GM23338 (cell line): ENCODE measurements at regions not wholly inside any gene's neighbourhood (a gene's known extent, or its start where the extent isn't known, plus 50 kb on each side); places are given as distances from the start of the nearest gene placed in this dataset.

Experiments used
- ATAC-seq: fragments of 200-7000 bp; cut with Tn5 transposase; 3 replicates; pipeline ENCODE4 v1.9.1; 2020
- DNase-seq: peaks from one replicate; pipeline ENCODE4 v3.0.0-alpha.2; 2015; ENCODE audit warnings: low spot score
- H2AFZ ChIP-seq: fragments of 200-600 bp; sonication (generic); 2 replicates; pipeline ENCODE4 v1.8.0; 2016; ENCODE audit warnings: antibody characterized with exemption, mild to moderate bottlenecking, moderate library complexity
- H3F3A ChIP-seq: fragments of 200-600 bp; sonication (generic); replicated peaks from 2 replicates; pipeline ENCODE4 v1.8.0; 2017; ENCODE audit warnings: antibody characterized with exemption, mixed run types, low read depth
- H3K27ac ChIP-seq: fragments of 200-600 bp; sonication (generic); 2 replicates; pipeline ENCODE4 v1.6.1; 2016; ENCODE audit warnings: low read depth
- H3K27me3 ChIP-seq: fragments of 200-600 bp; sonication (generic); 2 replicates; pipeline ENCODE4 v1.8.0; 2016; ENCODE audit warnings: mild to moderate bottlenecking, mixed run types, moderate library complexity; ENCODE audit not compliant: insufficient read depth
- H3K36me3 ChIP-seq: fragments of 200-600 bp; sonication (generic); 2 replicates; pipeline ENCODE4 v1.8.0; 2016; ENCODE audit warnings: mild to moderate bottlenecking; ENCODE audit not compliant: insufficient read depth
- H3K4me1 ChIP-seq: fragments of 200-600 bp; sonication (generic); 2 replicates; pipeline ENCODE4 v1.8.0; 2016; ENCODE audit warnings: mild to moderate bottlenecking, moderate library complexity; ENCODE audit not compliant: insufficient read depth
- H3K4me2 ChIP-seq: fragments of 200-600 bp; sonication (generic); 2 replicates; pipeline ENCODE4 v1.7.1; 2017; ENCODE audit warnings: mixed run types
- H3K4me3 ChIP-seq: fragments of 200-600 bp; sonication (generic); 2 replicates; pipeline ENCODE4 v1.6.1; 2016; ENCODE audit warnings: mixed run types
- H3K79me2 ChIP-seq: fragments of 200-600 bp; sonication (generic); replicated peaks from 2 replicates; pipeline ENCODE4 v1.8.0; 2017; ENCODE audit warnings: mild to moderate bottlenecking; ENCODE audit not compliant: insufficient read depth
- H3K9me2 ChIP-seq: fragments of 200-600 bp; sonication (generic); 2 replicates; pipeline ENCODE4 v1.8.0; 2017; ENCODE audit not compliant: insufficient read depth
- H4K20me1 ChIP-seq: fragments of 200-600 bp; sonication (generic); replicated peaks from 2 replicates; pipeline ENCODE4 v1.8.0; 2017; ENCODE audit warnings: mild to moderate bottlenecking; ENCODE audit not compliant: insufficient read depth
- H3K27ac Mint-ChIP-seq: 2 replicates; pipeline ENCODE4 v1.8.0; 2020; ENCODE audit warnings: inconsistent platforms, mild to moderate bottlenecking, moderate library complexity, mixed read lengths
- H3K27me3 Mint-ChIP-seq: 3 replicates; pipeline ENCODE4 v1.8.0; 2022; ENCODE audit warnings: low read depth, mild to moderate bottlenecking, moderate library complexity, mixed read lengths, inconsistent platforms; ENCODE audit not compliant: insufficient read depth, poor library complexity
- H3K36me3 Mint-ChIP-seq: 3 replicates; pipeline ENCODE4 v1.8.0; 2021; ENCODE audit warnings: low read depth, mild to moderate bottlenecking, inconsistent platforms, moderate library complexity, mixed read lengths
- H3K4me1 Mint-ChIP-seq: 3 replicates; pipeline ENCODE4 v1.8.0; 2020; ENCODE audit warnings: mild to moderate bottlenecking, inconsistent platforms, mixed read lengths
- H3K4me3 Mint-ChIP-seq: 3 replicates; pipeline ENCODE4 v1.8.0; 2021; ENCODE audit warnings: moderate library complexity, mild to moderate bottlenecking, inconsistent platforms, mixed read lengths
- H3K9me3 Mint-ChIP-seq: 3 replicates; pipeline ENCODE4 v1.8.0; 2020; ENCODE audit warnings: moderate library complexity, mild to moderate bottlenecking, inconsistent platforms, mixed read lengths
- CREB1 ChIP-seq: fragments of 250-450 bp; sonication (Bioruptor Pico); IDR thresholded peaks from 2 replicates; pipeline ENCODE4 v1.5.0; 2020; ENCODE audit warnings: low read depth, mild to moderate bottlenecking, moderate library complexity
- EZH2 ChIP-seq: fragments of 200-600 bp; sonication (generic); IDR thresholded peaks from one replicate; pipeline ENCODE4 v1.8.0; 2017; ENCODE audit warnings: antibody characterized with exemption, mild to moderate bottlenecking, low read depth; ENCODE audit not compliant: unreplicated experiment
- EZH2phosphoT487 ChIP-seq: fragments of 200-600 bp; sonication (generic); IDR thresholded peaks from one replicate; pipeline ENCODE4 v1.8.1; 2018; ENCODE audit warnings: antibody characterized with exemption; ENCODE audit not compliant: unreplicated experiment
- JUNB ChIP-seq: IDR thresholded peaks from one replicate; pipeline ENCODE4 v1.6.1; 2016; ENCODE audit warnings: antibody characterized with exemption; ENCODE audit not compliant: unreplicated experiment
- POLR2AphosphoS5 ChIP-seq: IDR thresholded peaks from 2 replicates; pipeline ENCODE4 v1.6.1; 2016; ENCODE audit warnings: antibody characterized with exemption, low read depth
- STAT1 ChIP-seq: IDR thresholded peaks from one replicate; pipeline ENCODE4 v1.6.1; 2016; ENCODE audit warnings: antibody characterized with exemption; ENCODE audit not compliant: unreplicated experiment
- TF ChIP-seq, protein P1 (sequence below): fragments of 250-450 bp; sonication (Bioruptor Pico); IDR thresholded peaks from 2 replicates; pipeline ENCODE4 v1.5.0; 2020; ENCODE audit warnings: mild to moderate bottlenecking, moderate library complexity
- TF ChIP-seq, protein P2 (sequence below): IDR thresholded peaks from 2 replicates; pipeline ENCODE4 v1.6.1; 2016; ENCODE audit warnings: antibody characterized with exemption
- TF ChIP-seq, protein P3 (sequence below): IDR thresholded peaks from one replicate; pipeline ENCODE4 v1.6.1; 2018; ENCODE audit warnings: antibody characterized with exemption; ENCODE audit not compliant: unreplicated experiment

DNA sequence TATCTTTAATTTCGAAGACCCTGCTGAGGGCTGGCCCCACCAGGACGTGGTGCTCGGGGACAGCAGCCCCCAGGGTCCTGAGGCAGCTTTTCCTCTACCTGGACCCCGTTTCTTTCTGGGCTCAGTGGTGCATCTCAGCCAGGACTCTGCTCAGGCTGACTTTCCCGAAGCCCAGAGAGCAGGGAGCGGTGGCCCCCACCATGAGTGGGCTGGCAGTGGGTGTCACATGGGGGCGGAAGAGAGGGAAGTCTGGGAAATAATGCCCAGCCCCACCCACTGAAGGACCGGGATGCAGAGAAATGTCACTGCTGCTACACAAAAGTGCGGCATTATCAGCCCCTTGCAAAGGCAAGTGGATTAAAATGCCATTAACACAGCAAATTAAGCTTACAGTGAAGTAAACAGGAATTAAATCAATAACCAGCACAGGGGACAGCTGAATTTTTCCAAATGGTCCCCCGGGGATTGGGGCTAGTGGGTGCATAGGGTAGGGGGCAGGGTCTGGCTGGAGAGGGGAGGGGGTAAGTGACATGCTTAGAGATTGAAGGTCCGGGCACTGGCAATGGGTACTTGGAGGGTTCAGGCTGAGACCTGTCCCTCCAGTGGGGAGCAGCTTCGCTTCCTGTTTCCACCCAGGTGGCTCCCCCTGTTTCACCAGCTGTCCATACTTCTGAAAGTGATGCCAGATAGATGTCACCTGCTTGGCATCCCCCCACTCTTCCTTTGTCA lies 177.3 kb downstream of the URI1 start (continued):
- TF ChIP-seq, protein P1, sequence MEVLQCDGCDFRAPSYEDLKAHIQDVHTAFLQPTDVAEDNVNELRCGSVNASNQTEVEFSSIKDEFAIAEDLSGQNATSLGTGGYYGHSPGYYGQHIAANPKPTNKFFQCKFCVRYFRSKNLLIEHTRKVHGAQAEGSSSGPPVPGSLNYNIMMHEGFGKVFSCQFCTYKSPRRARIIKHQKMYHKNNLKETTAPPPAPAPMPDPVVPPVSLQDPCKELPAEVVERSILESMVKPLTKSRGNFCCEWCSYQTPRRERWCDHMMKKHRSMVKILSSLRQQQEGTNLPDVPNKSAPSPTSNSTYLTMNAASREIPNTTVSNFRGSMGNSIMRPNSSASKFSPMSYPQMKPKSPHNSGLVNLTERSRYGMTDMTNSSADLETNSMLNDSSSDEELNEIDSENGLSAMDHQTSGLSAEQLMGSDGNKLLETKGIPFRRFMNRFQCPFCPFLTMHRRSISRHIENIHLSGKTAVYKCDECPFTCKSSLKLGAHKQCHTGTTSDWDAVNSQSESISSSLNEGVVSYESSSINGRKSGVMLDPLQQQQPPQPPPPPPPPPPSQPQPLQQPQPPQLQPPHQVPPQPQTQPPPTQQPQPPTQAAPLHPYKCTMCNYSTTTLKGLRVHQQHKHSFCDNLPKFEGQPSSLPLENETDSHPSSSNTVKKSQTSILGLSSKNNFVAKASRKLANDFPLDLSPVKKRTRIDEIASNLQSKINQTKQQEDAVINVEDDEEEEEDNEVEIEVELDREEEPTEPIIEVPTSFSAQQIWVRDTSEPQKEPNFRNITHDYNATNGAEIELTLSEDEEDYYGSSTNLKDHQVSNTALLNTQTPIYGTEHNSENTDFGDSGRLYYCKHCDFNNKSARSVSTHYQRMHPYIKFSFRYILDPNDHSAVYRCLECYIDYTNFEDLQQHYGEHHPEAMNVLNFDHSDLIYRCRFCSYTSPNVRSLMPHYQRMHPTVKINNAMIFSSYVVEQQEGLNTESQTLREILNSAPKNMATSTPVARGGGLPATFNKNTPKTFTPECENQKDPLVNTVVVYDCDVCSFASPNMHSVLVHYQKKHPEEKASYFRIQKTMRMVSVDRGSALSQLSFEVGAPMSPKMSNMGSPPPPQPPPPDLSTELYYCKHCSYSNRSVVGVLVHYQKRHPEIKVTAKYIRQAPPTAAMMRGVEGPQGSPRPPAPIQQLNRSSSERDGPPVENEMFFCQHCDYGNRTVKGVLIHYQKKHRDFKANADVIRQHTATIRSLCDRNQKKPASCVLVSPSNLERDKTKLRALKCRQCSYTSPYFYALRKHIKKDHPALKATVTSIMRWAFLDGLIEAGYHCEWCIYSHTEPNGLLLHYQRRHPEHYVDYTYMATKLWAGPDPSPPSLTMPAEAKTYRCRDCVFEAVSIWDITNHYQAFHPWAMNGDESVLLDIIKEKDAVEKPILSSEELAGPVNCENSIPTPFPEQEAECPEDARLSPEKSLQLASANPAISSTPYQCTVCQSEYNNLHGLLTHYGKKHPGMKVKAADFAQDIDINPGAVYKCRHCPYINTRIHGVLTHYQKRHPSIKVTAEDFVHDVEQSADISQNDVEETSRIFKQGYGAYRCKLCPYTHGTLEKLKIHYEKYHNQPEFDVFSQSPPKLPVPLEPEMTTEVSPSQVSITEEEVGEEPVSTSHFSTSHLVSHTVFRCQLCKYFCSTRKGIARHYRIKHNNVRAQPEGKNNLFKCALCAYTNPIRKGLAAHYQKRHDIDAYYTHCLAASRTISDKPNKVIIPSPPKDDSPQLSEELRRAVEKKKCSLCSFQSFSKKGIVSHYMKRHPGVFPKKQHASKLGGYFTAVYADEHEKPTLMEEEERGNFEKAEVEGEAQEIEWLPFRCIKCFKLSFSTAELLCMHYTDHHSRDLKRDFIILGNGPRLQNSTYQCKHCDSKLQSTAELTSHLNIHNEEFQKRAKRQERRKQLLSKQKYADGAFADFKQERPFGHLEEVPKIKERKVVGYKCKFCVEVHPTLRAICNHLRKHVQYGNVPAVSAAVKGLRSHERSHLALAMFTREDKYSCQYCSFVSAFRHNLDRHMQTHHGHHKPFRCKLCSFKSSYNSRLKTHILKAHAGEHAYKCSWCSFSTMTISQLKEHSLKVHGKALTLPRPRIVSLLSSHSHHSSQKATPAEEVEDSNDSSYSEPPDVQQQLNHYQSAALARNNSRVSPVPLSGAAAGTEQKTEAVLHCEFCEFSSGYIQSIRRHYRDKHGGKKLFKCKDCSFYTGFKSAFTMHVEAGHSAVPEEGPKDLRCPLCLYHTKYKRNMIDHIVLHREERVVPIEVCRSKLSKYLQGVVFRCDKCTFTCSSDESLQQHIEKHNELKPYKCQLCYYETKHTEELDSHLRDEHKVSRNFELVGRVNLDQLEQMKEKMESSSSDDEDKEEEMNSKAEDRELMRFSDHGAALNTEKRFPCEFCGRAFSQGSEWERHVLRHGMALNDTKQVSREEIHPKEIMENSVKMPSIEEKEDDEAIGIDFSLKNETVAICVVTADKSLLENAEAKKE (CRISPR knock-in tag): no peak
- TF ChIP-seq EZH2phosphoT487 (no peak), EZH2 (no peak), JUNB (no peak)

GRCh38 chr19:30120860-30121484 lies 178.9 kb downstream of the URI1 start:
- H3K9me2 ChIP-seq: no peaks in the 10 kb centered on the region
- no peaks in the 10 kb centered on the region for H3K27me3 ChIP-seq
- no peaks in the 10 kb centered on the region for H3F3A ChIP-seq
- no peaks in the 10 kb centered on the region for H3K79me2 ChIP-seq
- no peak overlapping the region for H3K4me3 ChIP-seq
- H3K27me3 Mint-ChIP-seq: peaks cover 6% of the 10 kb centered on the region
- no peaks in the 10 kb centered on the region for H3K4me1 Mint-ChIP-seq
- no peak overlapping the region for H3K4me3 Mint-ChIP-seq
- DNase-seq: no peak
- ATAC-seq: no peak
- H3K4me1 ChIP-seq: no peaks in the 10 kb centered on the region
- no peaks in the 10 kb centered on the region; the same call in 1 of the 3 replicates for H3K9me3 Mint-ChIP-seq
- H3K27ac Mint-ChIP-seq: no peak overlapping the region
- H3K36me3 ChIP-seq: no peaks in the 10 kb centered on the region
- H3K36me3 Mint-ChIP-seq: no peaks in the 10 kb centered on the region
- H3K4me2 ChIP-seq: no peak overlapping the region
- no peak overlapping the region for H3K27ac ChIP-seq
- H4K20me1 ChIP-seq: no peaks in the 10 kb centered on the region
- no peak overlapping the region for H2AFZ ChIP-seq
- TF ChIP-seq STAT1: no peak
- TF ChIP-seq, protein P2, sequence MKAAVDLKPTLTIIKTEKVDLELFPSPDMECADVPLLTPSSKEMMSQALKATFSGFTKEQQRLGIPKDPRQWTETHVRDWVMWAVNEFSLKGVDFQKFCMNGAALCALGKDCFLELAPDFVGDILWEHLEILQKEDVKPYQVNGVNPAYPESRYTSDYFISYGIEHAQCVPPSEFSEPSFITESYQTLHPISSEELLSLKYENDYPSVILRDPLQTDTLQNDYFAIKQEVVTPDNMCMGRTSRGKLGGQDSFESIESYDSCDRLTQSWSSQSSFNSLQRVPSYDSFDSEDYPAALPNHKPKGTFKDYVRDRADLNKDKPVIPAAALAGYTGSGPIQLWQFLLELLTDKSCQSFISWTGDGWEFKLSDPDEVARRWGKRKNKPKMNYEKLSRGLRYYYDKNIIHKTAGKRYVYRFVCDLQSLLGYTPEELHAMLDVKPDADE: no peak
- TF ChIP-seq, protein P3, sequence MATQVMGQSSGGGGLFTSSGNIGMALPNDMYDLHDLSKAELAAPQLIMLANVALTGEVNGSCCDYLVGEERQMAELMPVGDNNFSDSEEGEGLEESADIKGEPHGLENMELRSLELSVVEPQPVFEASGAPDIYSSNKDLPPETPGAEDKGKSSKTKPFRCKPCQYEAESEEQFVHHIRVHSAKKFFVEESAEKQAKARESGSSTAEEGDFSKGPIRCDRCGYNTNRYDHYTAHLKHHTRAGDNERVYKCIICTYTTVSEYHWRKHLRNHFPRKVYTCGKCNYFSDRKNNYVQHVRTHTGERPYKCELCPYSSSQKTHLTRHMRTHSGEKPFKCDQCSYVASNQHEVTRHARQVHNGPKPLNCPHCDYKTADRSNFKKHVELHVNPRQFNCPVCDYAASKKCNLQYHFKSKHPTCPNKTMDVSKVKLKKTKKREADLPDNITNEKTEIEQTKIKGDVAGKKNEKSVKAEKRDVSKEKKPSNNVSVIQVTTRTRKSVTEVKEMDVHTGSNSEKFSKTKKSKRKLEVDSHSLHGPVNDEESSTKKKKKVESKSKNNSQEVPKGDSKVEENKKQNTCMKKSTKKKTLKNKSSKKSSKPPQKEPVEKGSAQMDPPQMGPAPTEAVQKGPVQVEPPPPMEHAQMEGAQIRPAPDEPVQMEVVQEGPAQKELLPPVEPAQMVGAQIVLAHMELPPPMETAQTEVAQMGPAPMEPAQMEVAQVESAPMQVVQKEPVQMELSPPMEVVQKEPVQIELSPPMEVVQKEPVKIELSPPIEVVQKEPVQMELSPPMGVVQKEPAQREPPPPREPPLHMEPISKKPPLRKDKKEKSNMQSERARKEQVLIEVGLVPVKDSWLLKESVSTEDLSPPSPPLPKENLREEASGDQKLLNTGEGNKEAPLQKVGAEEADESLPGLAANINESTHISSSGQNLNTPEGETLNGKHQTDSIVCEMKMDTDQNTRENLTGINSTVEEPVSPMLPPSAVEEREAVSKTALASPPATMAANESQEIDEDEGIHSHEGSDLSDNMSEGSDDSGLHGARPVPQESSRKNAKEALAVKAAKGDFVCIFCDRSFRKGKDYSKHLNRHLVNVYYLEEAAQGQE: no peak
- TF ChIP-seq POLR2AphosphoS5: no peak
- TF ChIP-seq EZH2: no peak
- no peak for TF ChIP-seq CREB1 (CRISPR knock-in tag)
